SK-N-SH (cell line): ENCODE measurements at regions not wholly inside any gene's neighbourhood (a gene's known extent, or its start where the extent isn't known, plus 50 kb on each side); places are given as distances from the start of the nearest gene placed in this dataset.

Experiments used
- CTCF ChIA-PET: fragments of 300-600, 350-600 bp; formaldehyde crosslinking; extraction: SDS; loops from one replicate; lab custom pipeline; 2021; lab: Yijun Ruan, JAX
- POLR2A ChIA-PET: fragments of 350-600 bp; sonication (Branson Sonifier 250); formaldehyde crosslinking; extraction: SDS; loops from one replicate; lab custom pipeline; 2020; ENCODE audit warnings: antibody characterized with exemption, inconsistent platforms; lab: Yijun Ruan, JAX
- DNase-seq: peaks from one replicate; pipeline ENCODE4 v3.0.0; 2012
- H2AFZ ChIP-seq: fragments of 200-600 bp; sonication (generic); 2 replicates; pipeline ENCODE4 v1.8.1; 2016; ENCODE audit warnings: antibody characterized with exemption, mild to moderate bottlenecking, low read depth
- H3F3A ChIP-seq: fragments of 200-600 bp; sonication (generic); replicated peaks from 2 replicates; pipeline ENCODE3; 2016; ENCODE audit warnings: antibody characterized with exemption, mild to moderate bottlenecking; ENCODE audit not compliant: insufficient read depth
- H3K27ac ChIP-seq, 2 experiments: fragments of 200-500 bp in 1 of 2; fragments of 200-600 bp in 1 of 2; sonication (Bioruptor generic) in 1 of 2; sonication (generic), shearing (Covaris generic) in 1 of 2; 2 replicates each; pipeline versions ENCODE4 v1.5.1 to v1.6.1; 2014 to 2016; ENCODE audit warnings: low read depth in 2 of 2, inconsistent platforms in 1 of 2, low read length in 1 of 2, mild to moderate bottlenecking in 1 of 2, mixed read lengths in 1 of 2
- H3K27me3 ChIP-seq: fragments of 200-600 bp; sonication (generic), shearing (Covaris generic); 2 replicates; pipeline ENCODE4 v1.6.1; 2016; ENCODE audit warnings: mixed run types; ENCODE audit not compliant: insufficient read depth
- H3K36me3 ChIP-seq, 2 experiments: fragments of 200-500 bp in 1 of 2; fragments of 200-600 bp in 1 of 2; sonication (Bioruptor generic) in 1 of 2; sonication (generic) in 1 of 2; replicated peaks in 1 of 2; 2 replicates each; pipeline versions ENCODE3 to v1.5.1; 2014 to 2016; ENCODE audit warnings: low read length in 1 of 2, mild to moderate bottlenecking in 1 of 2; ENCODE audit not compliant: insufficient read depth in 2 of 2, control insufficient read depth in 1 of 2
- H3K4me1 ChIP-seq, 2 experiments: fragments of 200-500 bp in 1 of 2; fragments of 200-600 bp in 1 of 2; sonication (Bioruptor generic) in 1 of 2; sonication (generic), shearing (Covaris generic) in 1 of 2; 2 replicates each; pipeline versions ENCODE4 v1.5.1 to v1.6.1; 2014 to 2016; ENCODE audit warnings: low read depth in 1 of 2, low read length in 1 of 2, mixed run types in 1 of 2; ENCODE audit not compliant: insufficient read depth in 2 of 2, control insufficient read depth in 1 of 2
- H3K4me2 ChIP-seq: fragments of 200-600 bp; sonication (generic), shearing (Covaris generic); 2 replicates; pipeline ENCODE4 v1.6.1; 2017; ENCODE audit warnings: mixed run types
- H3K4me3 ChIP-seq, 2 experiments: fragments of 200-500 bp in 1 of 2; fragments of 200-600 bp in 1 of 2; sonication (Bioruptor generic) in 1 of 2; sonication (generic), shearing (Covaris generic) in 1 of 2; 2 replicates each; pipeline versions ENCODE4 v1.5.1 to v1.8.1; 2014 to 2016; ENCODE audit warnings: low read depth in 2 of 2, inconsistent platforms in 1 of 2, low read length in 1 of 2, mild to moderate bottlenecking in 1 of 2, mixed read lengths in 1 of 2, moderate library complexity in 1 of 2
- H3K79me2 ChIP-seq: fragments of 200-600 bp; sonication (generic); 2 replicates; pipeline ENCODE4 v1.8.1; 2017; ENCODE audit warnings: mild to moderate bottlenecking; ENCODE audit not compliant: insufficient read depth
- H3K9ac ChIP-seq: fragments of 200-600 bp; sonication (generic); 2 replicates; pipeline ENCODE4 v1.6.1; 2017; ENCODE audit warnings: mixed run types
- H3K9me2 ChIP-seq: fragments of 200-600 bp; sonication (generic); 2 replicates; pipeline ENCODE4 v1.6.1; 2017; ENCODE audit warnings: mixed run types
- H3K9me3 ChIP-seq: fragments of 200-600 bp; sonication (generic); 2 replicates; pipeline ENCODE4 v1.6.1; 2017; ENCODE audit warnings: mixed run types, mild to moderate bottlenecking, moderate library complexity
- H4K20me1 ChIP-seq: fragments of 200-600 bp; sonication (generic); 2 replicates; pipeline ENCODE4 v1.6.1; 2017; ENCODE audit warnings: mild to moderate bottlenecking, mixed run types; ENCODE audit not compliant: insufficient read depth
- EZH2phosphoT487 ChIP-seq: fragments of 200-600 bp; sonication (generic); IDR thresholded peaks from 2 replicates; pipeline ENCODE4 v1.6.1; 2017; ENCODE audit warnings: low read depth, mixed run types, mild to moderate bottlenecking, antibody characterized with exemption, moderate library complexity, borderline replicate concordance
- FOXJ3 ChIP-seq: sonication (generic); formaldehyde crosslinking; IDR thresholded peaks from 2 replicates; pipeline ENCODE4 v1.5.1; 2020; ENCODE audit warnings: mild to moderate bottlenecking, missing genetic modification reagents
- MAX ChIP-seq: IDR thresholded peaks from 2 replicates; pipeline ENCODE4 v1.4.0; 2012; ENCODE audit warnings: low read depth
- MXI1 ChIP-seq: IDR thresholded peaks from 2 replicates; pipeline ENCODE4 v1.6.1; 2012; ENCODE audit warnings: mild to moderate bottlenecking, low read depth, low read length, improper control_type of control experiment
- PBX3 ChIP-seq: IDR thresholded peaks from 2 replicates; pipeline ENCODE4; 2012
- POLR2AphosphoS5 ChIP-seq: IDR thresholded peaks from 2 replicates; pipeline ENCODE4 v1.6.1; 2012; ENCODE audit warnings: low read depth, low read length
- REST ChIP-seq: IDR thresholded peaks from 2 replicates; pipeline ENCODE4 v1.6.1; 2012; ENCODE audit warnings: mild to moderate bottlenecking, low read depth, low read length, moderate library complexity
- RXRA ChIP-seq: IDR thresholded peaks from 2 replicates; pipeline ENCODE4 v1.4.0; 2012; ENCODE audit warnings: low read depth, mild to moderate bottlenecking, borderline replicate concordance
- SIN3A ChIP-seq: IDR thresholded peaks from 2 replicates; pipeline ENCODE4 v1.6.1; 2012; ENCODE audit warnings: low read depth, mild to moderate bottlenecking, low read length, moderate library complexity, borderline replicate concordance
- SMC3 ChIP-seq: IDR thresholded peaks from 2 replicates; pipeline ENCODE4 v1.6.1; 2012; ENCODE audit warnings: low read depth, low read length, improper control_type of control experiment
- TCF12 ChIP-seq: IDR thresholded peaks from 2 replicates; pipeline ENCODE4 v1.4.0; 2012
- USF2 ChIP-seq: fragments of 150-350 bp; IDR thresholded peaks from 2 replicates; pipeline ENCODE4 v1.6.1; 2017; ENCODE audit warnings: antibody characterized with exemption, low read length, low read depth, borderline replicate concordance
- YY1 ChIP-seq: IDR thresholded peaks from 2 replicates; pipeline ENCODE4 v1.4.0; 2012; ENCODE audit warnings: low read depth, mild to moderate bottlenecking
- ZBTB33 ChIP-seq: IDR thresholded peaks from 2 replicates; pipeline ENCODE4 v1.4.0; 2012; ENCODE audit warnings: low read depth, borderline replicate concordance
- WGBS: methylation state at CpG from one replicate; pipeline ENCODE4 v1.1.6; 2017; ENCODE audit warnings: low lambda C conversion rate; 5-methylcytosine and 5-hydroxymethylcytosine counted together

GRCh38 chr1:208336137-208336518, 91.9 kb upstream of the PLXNA2 start:
- Histone ChIP-seq H3K79me2 (no peaks in the 10 kb centered on the region), H3K9me3 (no peaks in the 10 kb centered on the region), H3K4me3 (no peak overlapping the region), H2AFZ (no peak overlapping the region), H3K4me2 (no peak overlapping the region), H3K27me3 (no peaks in the 10 kb centered on the region), H3K27ac (no peak overlapping the region), H3F3A (no peaks in the 10 kb centered on the region), H3K9me2 (no peaks in the 10 kb centered on the region), H4K20me1 (no peaks in the 10 kb centered on the region), H3K36me3 (no peaks in the 10 kb centered on the region), H3K9ac (no peak overlapping the region), H3K4me1 (peaks cover 0 to 15% of the 10 kb centered on the region in 2 experiments; a peak in 2 of 4 replicates)
- ChIA-PET CTCF (no interaction called here), POLR2A (no interaction called here)
- 70% methylated on average over 6 of the region's 6 CpGs for WGBS
- no peak for DNase-seq
- TF ChIP-seq TCF12 = no peak
- no peak for TF ChIP-seq MXI1
- TF ChIP-seq EZH2phosphoT487 = no peak
- no peak for TF ChIP-seq YY1
- no peak for TF ChIP-seq SIN3A
- TF ChIP-seq PBX3 = no peak
- TF ChIP-seq MAX = no peak

- DNase-seq = no peak
- no peak overlapping the region for H3K27ac ChIP-seq
- H3K36me3 ChIP-seq = no peaks in the 10 kb centered on the region
- CTCF ChIA-PET = no interaction called here
- H3K27me3 ChIP-seq = no peaks in the 10 kb centered on the region
- H3K9ac ChIP-seq = no peak overlapping the region
- no peaks in the 10 kb centered on the region for H3K9me2 ChIP-seq
- WGBS = 25% methylated on average over 2 of the region's 2 CpGs
- TF ChIP-seq PBX3 (no peak), REST (no peak), RXRA (no peak), MXI1 (no peak), ZBTB33 (no peak), SMC3 (no peak), POLR2AphosphoS5 (no peak), FOXJ3 (CRISPR knock-in tag) (no peak), USF2 (no peak)
- no peak overlapping the region for H3K4me2 ChIP-seq
- no peaks in the 10 kb centered on the region for H4K20me1 ChIP-seq
- no peaks in the 10 kb centered on the region for H3K9me3 ChIP-seq
- no peaks in the 10 kb centered on the region; a peak in 1 of 4 replicates for H3K4me1 ChIP-seq
- POLR2A ChIA-PET = interaction anchor here (0.6 kb wide), 1 partner anchor 475 kb away, joined by 3 read pairs; no protein-coding TSS in a partner anchor
- H2AFZ ChIP-seq = no peak overlapping the region
- H3F3A ChIP-seq = no peaks in the 10 kb centered on the region
- H3K4me3 ChIP-seq = no peak overlapping the region
- H3K79me2 ChIP-seq = no peaks in the 10 kb centered on the region
Measured at GRCh38 chr1:208339911-208340310, 95.7 kb upstream of the PLXNA2 start.
